SK-N-SH (cell line): ENCODE measurements at regions not wholly inside any gene's neighbourhood (a gene's known extent, or its start where the extent isn't known, plus 50 kb on each side); places are given as distances from the start of the nearest gene placed in this dataset.
"Not testable (repeated sequence)": the region's sequence is repeated elsewhere in the genome, so short reads cannot be mapped to it uniquely, and the experiment has no call there.

ENCODE experiments used
- CTCF ChIA-PET: fragments of 300-600, 350-600 bp; formaldehyde crosslinking; extraction: SDS; loops from one replicate; lab custom pipeline; 2021; lab: Yijun Ruan, JAX
- POLR2A ChIA-PET: fragments of 350-600 bp; sonication (Branson Sonifier 250); formaldehyde crosslinking; extraction: SDS; loops from one replicate; lab custom pipeline; 2020; ENCODE audit warnings: antibody characterized with exemption, inconsistent platforms; lab: Yijun Ruan, JAX
- DNase-seq: peaks from one replicate; pipeline ENCODE4 v3.0.0; 2012
- H2AFZ ChIP-seq: fragments of 200-600 bp; sonication (generic); 2 replicates; pipeline ENCODE4 v1.8.1; 2016; ENCODE audit warnings: antibody characterized with exemption, mild to moderate bottlenecking, low read depth
- H3F3A ChIP-seq: fragments of 200-600 bp; sonication (generic); replicated peaks from 2 replicates; pipeline ENCODE3; 2016; ENCODE audit warnings: antibody characterized with exemption, mild to moderate bottlenecking; ENCODE audit not compliant: insufficient read depth
- H3K27ac ChIP-seq, 2 experiments: fragments of 200-500 bp in 1 of 2; fragments of 200-600 bp in 1 of 2; sonication (Bioruptor generic) in 1 of 2; sonication (generic), shearing (Covaris generic) in 1 of 2; 2 replicates each; pipeline versions ENCODE4 v1.5.1 to v1.6.1; 2014 to 2016; ENCODE audit warnings: low read depth in 2 of 2, inconsistent platforms in 1 of 2, low read length in 1 of 2, mild to moderate bottlenecking in 1 of 2, mixed read lengths in 1 of 2
- H3K27me3 ChIP-seq: fragments of 200-600 bp; sonication (generic), shearing (Covaris generic); 2 replicates; pipeline ENCODE4 v1.6.1; 2016; ENCODE audit warnings: mixed run types; ENCODE audit not compliant: insufficient read depth
- H3K36me3 ChIP-seq, 2 experiments: fragments of 200-500 bp in 1 of 2; fragments of 200-600 bp in 1 of 2; sonication (Bioruptor generic) in 1 of 2; sonication (generic) in 1 of 2; replicated peaks in 1 of 2; 2 replicates each; pipeline versions ENCODE3 to v1.5.1; 2014 to 2016; ENCODE audit warnings: low read length in 1 of 2, mild to moderate bottlenecking in 1 of 2; ENCODE audit not compliant: insufficient read depth in 2 of 2, control insufficient read depth in 1 of 2
- H3K4me1 ChIP-seq, 2 experiments: fragments of 200-500 bp in 1 of 2; fragments of 200-600 bp in 1 of 2; sonication (Bioruptor generic) in 1 of 2; sonication (generic), shearing (Covaris generic) in 1 of 2; 2 replicates each; pipeline versions ENCODE4 v1.5.1 to v1.6.1; 2014 to 2016; ENCODE audit warnings: low read depth in 1 of 2, low read length in 1 of 2, mixed run types in 1 of 2; ENCODE audit not compliant: insufficient read depth in 2 of 2, control insufficient read depth in 1 of 2
- H3K4me2 ChIP-seq: fragments of 200-600 bp; sonication (generic), shearing (Covaris generic); 2 replicates; pipeline ENCODE4 v1.6.1; 2017; ENCODE audit warnings: mixed run types
- H3K4me3 ChIP-seq, 2 experiments: fragments of 200-500 bp in 1 of 2; fragments of 200-600 bp in 1 of 2; sonication (Bioruptor generic) in 1 of 2; sonication (generic), shearing (Covaris generic) in 1 of 2; 2 replicates each; pipeline versions ENCODE4 v1.5.1 to v1.8.1; 2014 to 2016; ENCODE audit warnings: low read depth in 2 of 2, inconsistent platforms in 1 of 2, low read length in 1 of 2, mild to moderate bottlenecking in 1 of 2, mixed read lengths in 1 of 2, moderate library complexity in 1 of 2
- H3K79me2 ChIP-seq: fragments of 200-600 bp; sonication (generic); 2 replicates; pipeline ENCODE4 v1.8.1; 2017; ENCODE audit warnings: mild to moderate bottlenecking; ENCODE audit not compliant: insufficient read depth
- H3K9ac ChIP-seq: fragments of 200-600 bp; sonication (generic); 2 replicates; pipeline ENCODE4 v1.6.1; 2017; ENCODE audit warnings: mixed run types
- H3K9me2 ChIP-seq: fragments of 200-600 bp; sonication (generic); 2 replicates; pipeline ENCODE4 v1.6.1; 2017; ENCODE audit warnings: mixed run types
- H3K9me3 ChIP-seq: fragments of 200-600 bp; sonication (generic); 2 replicates; pipeline ENCODE4 v1.6.1; 2017; ENCODE audit warnings: mixed run types, mild to moderate bottlenecking, moderate library complexity
- H4K20me1 ChIP-seq: fragments of 200-600 bp; sonication (generic); 2 replicates; pipeline ENCODE4 v1.6.1; 2017; ENCODE audit warnings: mild to moderate bottlenecking, mixed run types; ENCODE audit not compliant: insufficient read depth
- CHD2 ChIP-seq: fragments of 150-350 bp; IDR thresholded peaks from 2 replicates; pipeline ENCODE4 v1.6.1; 2018; ENCODE audit warnings: low read length; ENCODE audit not compliant: partially characterized antibody
- FOXJ3 ChIP-seq: sonication (generic); formaldehyde crosslinking; IDR thresholded peaks from 2 replicates; pipeline ENCODE4 v1.5.1; 2020; ENCODE audit warnings: mild to moderate bottlenecking, missing genetic modification reagents
- GABPA ChIP-seq: IDR thresholded peaks from 2 replicates; pipeline ENCODE4 v1.4.0; 2012; ENCODE audit warnings: low read depth, mild to moderate bottlenecking
- GATA2 ChIP-seq: sonication (generic); formaldehyde crosslinking; IDR thresholded peaks from 2 replicates; pipeline ENCODE4 v1.5.0; 2020; ENCODE audit warnings: mild to moderate bottlenecking, missing genetic modification reagents
- JUND ChIP-seq: IDR thresholded peaks from 2 replicates; pipeline ENCODE4 v1.4.0; 2012
- MEF2A ChIP-seq: IDR thresholded peaks from 2 replicates; pipeline ENCODE4 v1.4.0; 2012; ENCODE audit warnings: low read depth, borderline replicate concordance
- MXI1 ChIP-seq: IDR thresholded peaks from 2 replicates; pipeline ENCODE4 v1.6.1; 2012; ENCODE audit warnings: mild to moderate bottlenecking, low read depth, low read length, improper control_type of control experiment
- NFIC ChIP-seq: IDR thresholded peaks from 2 replicates; pipeline ENCODE4 v1.4.0; 2012; ENCODE audit warnings: borderline replicate concordance
- NRF1 ChIP-seq: IDR thresholded peaks from 2 replicates; pipeline ENCODE4 v1.6.1; 2012; ENCODE audit warnings: low read depth, mild to moderate bottlenecking, low read length
- POLR2AphosphoS5 ChIP-seq: IDR thresholded peaks from 2 replicates; pipeline ENCODE4 v1.6.1; 2012; ENCODE audit warnings: low read depth, low read length
- RAD21 ChIP-seq: IDR thresholded peaks from 2 replicates; pipeline ENCODE4 v1.6.1; 2012; ENCODE audit warnings: mild to moderate bottlenecking, low read length
- RXRA ChIP-seq: IDR thresholded peaks from 2 replicates; pipeline ENCODE4 v1.4.0; 2012; ENCODE audit warnings: low read depth, mild to moderate bottlenecking, borderline replicate concordance
- SIN3A ChIP-seq: IDR thresholded peaks from 2 replicates; pipeline ENCODE4 v1.6.1; 2012; ENCODE audit warnings: low read depth, mild to moderate bottlenecking, low read length, moderate library complexity, borderline replicate concordance
- TCF12 ChIP-seq: IDR thresholded peaks from 2 replicates; pipeline ENCODE4 v1.4.0; 2012
- YY1 ChIP-seq: IDR thresholded peaks from 2 replicates; pipeline ENCODE4 v1.4.0; 2012; ENCODE audit warnings: low read depth, mild to moderate bottlenecking
- WGBS: methylation state at CpG from one replicate; pipeline ENCODE4 v1.1.6; 2017; ENCODE audit warnings: low lambda C conversion rate; 5-methylcytosine and 5-hydroxymethylcytosine counted together
- TF ChIP-seq, protein P1 (sequence below): IDR thresholded peaks from 2 replicates; pipeline ENCODE4 v1.4.0; 2012; ENCODE audit warnings: low read depth
- TF ChIP-seq, protein P2 (sequence below): IDR thresholded peaks from 2 replicates; pipeline ENCODE4 v1.6.1; 2012; ENCODE audit warnings: mild to moderate bottlenecking, low read depth, low read length, moderate library complexity
- TF ChIP-seq, protein P3 (sequence below): IDR thresholded peaks from 2 replicates; pipeline ENCODE4 v1.4.0; 2012; ENCODE audit warnings: low read depth, borderline replicate concordance

DNA sequence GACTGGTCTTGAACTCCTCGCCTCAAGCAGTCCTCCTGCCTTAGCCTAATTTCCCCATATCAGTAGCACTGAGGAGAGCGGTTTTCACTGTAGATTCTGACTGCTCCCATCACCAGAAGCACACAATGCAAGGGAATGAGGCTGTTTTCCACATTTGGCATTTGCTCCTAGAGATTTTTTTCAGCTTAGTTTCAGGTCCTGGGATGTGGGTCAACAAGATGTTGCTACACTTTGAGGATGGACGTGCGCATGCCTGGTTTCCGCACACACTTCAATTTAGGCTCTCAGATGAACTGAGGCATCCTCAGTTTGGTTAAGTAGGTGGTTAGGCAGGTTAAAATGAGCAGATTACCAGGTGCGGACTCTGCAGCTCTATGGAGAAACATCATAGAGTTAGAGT is 287.1 kb upstream of the LYZL1 start:
- Histone ChIP-seq H2AFZ (no peak overlapping the region), H3K79me2 (no peaks in the 10 kb centered on the region), H3K9ac (no peak overlapping the region), H3K4me2 (no peak overlapping the region), H3K36me3 (no peaks in the 10 kb centered on the region), H3K27ac (no peak overlapping the region)
- TF ChIP-seq POLR2AphosphoS5 (no peak), NFIC (no peak), RXRA (no peak), MEF2A (no peak), TCF12 (no peak), JUND (no peak), SIN3A (no peak), GATA2 (CRISPR knock-in tag) (no peak), MXI1 (no peak), NRF1 (no peak), RAD21 (no peak), CHD2 (no peak), GABPA (no peak), FOXJ3 (CRISPR knock-in tag) (no peak)
- TF ChIP-seq, protein P1, sequence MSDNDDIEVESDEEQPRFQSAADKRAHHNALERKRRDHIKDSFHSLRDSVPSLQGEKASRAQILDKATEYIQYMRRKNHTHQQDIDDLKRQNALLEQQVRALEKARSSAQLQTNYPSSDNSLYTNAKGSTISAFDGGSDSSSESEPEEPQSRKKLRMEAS: no peak
- TF ChIP-seq, all 33 proteins: peak for 0
- Histone ChIP-seq H3K9me3 (no peaks in the 10 kb centered on the region), H3K4me3 (no peak overlapping the region), H3F3A (no peaks in the 10 kb centered on the region), H4K20me1 (no peaks in the 10 kb centered on the region), H3K4me1 (no peaks in the 10 kb centered on the region), H3K9me2 (no peaks in the 10 kb centered on the region), H3K27me3 (no peaks in the 10 kb centered on the region)
- DNase-seq: no peak
- 88% methylated on average over 6 of the region's 6 CpGs for WGBS
- ChIA-PET POLR2A (no interaction called here), CTCF (interaction anchor here (1.1 to 2.0 kb wide), 3 partner anchors 10 to 338 kb away, joined by 3 to 7 read pairs (median 5); no protein-coding TSS in a partner anchor)

DNA sequence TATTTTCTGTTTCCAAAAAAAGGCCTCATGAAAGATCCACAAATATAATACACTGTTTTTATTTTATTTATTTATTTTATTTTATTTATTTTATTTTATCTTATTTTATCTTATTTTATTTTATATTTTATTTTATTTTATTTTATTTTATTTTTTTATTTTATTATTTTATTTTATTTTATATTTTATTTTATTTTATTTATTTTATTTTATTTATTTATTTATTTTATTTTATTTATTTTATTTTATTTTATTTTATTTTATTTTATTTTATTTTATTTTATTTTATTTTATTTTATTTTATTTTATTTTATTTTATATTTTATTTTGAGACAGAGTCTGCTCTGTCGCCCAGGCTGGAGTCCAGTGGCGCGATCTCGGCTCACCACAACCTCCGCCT is 285.9 kb upstream of the LYZL1 start:
- POLR2A ChIA-PET, H3K79me2 ChIP-seq, H3K4me3 ChIP-seq, H3K4me2 ChIP-seq, DNase-seq, H3F3A ChIP-seq, H3K9me2 ChIP-seq, H3K4me1 ChIP-seq, H2AFZ ChIP-seq, H3K9ac ChIP-seq, H4K20me1 ChIP-seq, H3K27ac ChIP-seq, H3K9me3 ChIP-seq, H3K36me3 ChIP-seq, H3K27me3 ChIP-seq: not testable (repeated sequence)
- CTCF ChIA-PET: interaction anchor here (1.4 kb wide), 1 partner anchor 9 kb away, joined by 3 read pairs; no protein-coding TSS in a partner anchor
- 93% methylated on average over 5 of the region's 5 CpGs for WGBS

DNA sequence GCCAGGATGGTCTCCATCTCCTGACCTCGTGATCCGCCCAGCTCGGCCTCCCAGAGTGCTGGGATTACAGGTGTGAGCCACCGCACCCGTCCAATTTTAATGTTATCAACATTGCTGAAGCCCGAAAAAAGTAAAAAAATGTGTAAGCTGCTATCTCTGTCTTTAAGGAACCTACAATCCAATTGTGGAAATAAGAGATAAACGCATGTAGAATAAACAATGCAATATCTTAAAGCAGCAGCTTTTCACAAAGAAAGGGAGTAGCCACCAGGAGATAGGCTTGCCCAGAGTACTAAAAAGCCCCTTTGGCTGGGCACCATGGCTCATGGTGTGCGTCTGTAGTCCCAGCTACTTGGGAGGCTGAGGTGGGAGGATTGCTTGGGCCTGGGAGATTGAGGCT is 282.9 kb upstream of the LYZL1 start:
- WGBS: 74% methylated on average over 8 of the region's 8 CpGs
- POLR2A ChIA-PET: no interaction called here
- CTCF ChIA-PET: interaction anchor here (1.2 kb wide), 1 partner anchor 12 kb away, joined by 4 read pairs; no protein-coding TSS in a partner anchor
- TF ChIP-seq, protein P2, sequence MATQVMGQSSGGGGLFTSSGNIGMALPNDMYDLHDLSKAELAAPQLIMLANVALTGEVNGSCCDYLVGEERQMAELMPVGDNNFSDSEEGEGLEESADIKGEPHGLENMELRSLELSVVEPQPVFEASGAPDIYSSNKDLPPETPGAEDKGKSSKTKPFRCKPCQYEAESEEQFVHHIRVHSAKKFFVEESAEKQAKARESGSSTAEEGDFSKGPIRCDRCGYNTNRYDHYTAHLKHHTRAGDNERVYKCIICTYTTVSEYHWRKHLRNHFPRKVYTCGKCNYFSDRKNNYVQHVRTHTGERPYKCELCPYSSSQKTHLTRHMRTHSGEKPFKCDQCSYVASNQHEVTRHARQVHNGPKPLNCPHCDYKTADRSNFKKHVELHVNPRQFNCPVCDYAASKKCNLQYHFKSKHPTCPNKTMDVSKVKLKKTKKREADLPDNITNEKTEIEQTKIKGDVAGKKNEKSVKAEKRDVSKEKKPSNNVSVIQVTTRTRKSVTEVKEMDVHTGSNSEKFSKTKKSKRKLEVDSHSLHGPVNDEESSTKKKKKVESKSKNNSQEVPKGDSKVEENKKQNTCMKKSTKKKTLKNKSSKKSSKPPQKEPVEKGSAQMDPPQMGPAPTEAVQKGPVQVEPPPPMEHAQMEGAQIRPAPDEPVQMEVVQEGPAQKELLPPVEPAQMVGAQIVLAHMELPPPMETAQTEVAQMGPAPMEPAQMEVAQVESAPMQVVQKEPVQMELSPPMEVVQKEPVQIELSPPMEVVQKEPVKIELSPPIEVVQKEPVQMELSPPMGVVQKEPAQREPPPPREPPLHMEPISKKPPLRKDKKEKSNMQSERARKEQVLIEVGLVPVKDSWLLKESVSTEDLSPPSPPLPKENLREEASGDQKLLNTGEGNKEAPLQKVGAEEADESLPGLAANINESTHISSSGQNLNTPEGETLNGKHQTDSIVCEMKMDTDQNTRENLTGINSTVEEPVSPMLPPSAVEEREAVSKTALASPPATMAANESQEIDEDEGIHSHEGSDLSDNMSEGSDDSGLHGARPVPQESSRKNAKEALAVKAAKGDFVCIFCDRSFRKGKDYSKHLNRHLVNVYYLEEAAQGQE: no peak
- TF ChIP-seq YY1: no peak
- TF ChIP-seq, protein P3, sequence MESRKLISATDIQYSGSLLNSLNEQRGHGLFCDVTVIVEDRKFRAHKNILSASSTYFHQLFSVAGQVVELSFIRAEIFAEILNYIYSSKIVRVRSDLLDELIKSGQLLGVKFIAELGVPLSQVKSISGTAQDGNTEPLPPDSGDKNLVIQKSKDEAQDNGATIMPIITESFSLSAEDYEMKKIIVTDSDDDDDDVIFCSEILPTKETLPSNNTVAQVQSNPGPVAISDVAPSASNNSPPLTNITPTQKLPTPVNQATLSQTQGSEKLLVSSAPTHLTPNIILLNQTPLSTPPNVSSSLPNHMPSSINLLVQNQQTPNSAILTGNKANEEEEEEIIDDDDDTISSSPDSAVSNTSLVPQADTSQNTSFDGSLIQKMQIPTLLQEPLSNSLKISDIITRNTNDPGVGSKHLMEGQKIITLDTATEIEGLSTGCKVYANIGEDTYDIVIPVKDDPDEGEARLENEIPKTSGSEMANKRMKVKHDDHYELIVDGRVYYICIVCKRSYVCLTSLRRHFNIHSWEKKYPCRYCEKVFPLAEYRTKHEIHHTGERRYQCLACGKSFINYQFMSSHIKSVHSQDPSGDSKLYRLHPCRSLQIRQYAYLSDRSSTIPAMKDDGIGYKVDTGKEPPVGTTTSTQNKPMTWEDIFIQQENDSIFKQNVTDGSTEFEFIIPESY: no peak

More for the DNA sequence above, 282.9 kb upstream of the LYZL1 start:
- H2AFZ ChIP-seq: no peak overlapping the region
- DNase-seq: no peak
- H3K36me3 ChIP-seq: no peaks in the 10 kb centered on the region
- no peak overlapping the region for H3K27ac ChIP-seq
- no peak overlapping the region for H3K4me3 ChIP-seq
- H3K4me2 ChIP-seq: no peak overlapping the region
- no peak overlapping the region for H3K9ac ChIP-seq
- H3K9me3 ChIP-seq: no peaks in the 10 kb centered on the region
- H3K27me3 ChIP-seq: no peaks in the 10 kb centered on the region
- H3K9me2 ChIP-seq: no peaks in the 10 kb centered on the region
- H3F3A ChIP-seq: no peaks in the 10 kb centered on the region
- H3K4me1 ChIP-seq: no peaks in the 10 kb centered on the region
- no peaks in the 10 kb centered on the region for H4K20me1 ChIP-seq
- no peaks in the 10 kb centered on the region for H3K79me2 ChIP-seq
